GM23338 (cell line): ENCODE measurements at regions not wholly inside any gene's neighbourhood (a gene's known extent, or its start where the extent isn't known, plus 50 kb on each side); places are given as distances from the start of the nearest gene placed in this dataset.

Source experiments
- ATAC-seq: fragments of 200-7000 bp; cut with Tn5 transposase; 3 replicates; pipeline ENCODE4 v1.9.1; 2020
- DNase-seq: peaks from one replicate; pipeline ENCODE4 v3.0.0-alpha.2; 2015; ENCODE audit warnings: low spot score
- H2AFZ ChIP-seq: fragments of 200-600 bp; sonication (generic); 2 replicates; pipeline ENCODE4 v1.8.0; 2016; ENCODE audit warnings: antibody characterized with exemption, mild to moderate bottlenecking, moderate library complexity
- H3F3A ChIP-seq: fragments of 200-600 bp; sonication (generic); replicated peaks from 2 replicates; pipeline ENCODE4 v1.8.0; 2017; ENCODE audit warnings: antibody characterized with exemption, mixed run types, low read depth
- H3K27ac ChIP-seq: fragments of 200-600 bp; sonication (generic); 2 replicates; pipeline ENCODE4 v1.6.1; 2016; ENCODE audit warnings: low read depth
- H3K27me3 ChIP-seq: fragments of 200-600 bp; sonication (generic); 2 replicates; pipeline ENCODE4 v1.8.0; 2016; ENCODE audit warnings: mild to moderate bottlenecking, mixed run types, moderate library complexity; ENCODE audit not compliant: insufficient read depth
- H3K36me3 ChIP-seq: fragments of 200-600 bp; sonication (generic); 2 replicates; pipeline ENCODE4 v1.8.0; 2016; ENCODE audit warnings: mild to moderate bottlenecking; ENCODE audit not compliant: insufficient read depth
- H3K4me1 ChIP-seq: fragments of 200-600 bp; sonication (generic); 2 replicates; pipeline ENCODE4 v1.8.0; 2016; ENCODE audit warnings: mild to moderate bottlenecking, moderate library complexity; ENCODE audit not compliant: insufficient read depth
- H3K4me2 ChIP-seq: fragments of 200-600 bp; sonication (generic); 2 replicates; pipeline ENCODE4 v1.7.1; 2017; ENCODE audit warnings: mixed run types
- H3K4me3 ChIP-seq: fragments of 200-600 bp; sonication (generic); 2 replicates; pipeline ENCODE4 v1.6.1; 2016; ENCODE audit warnings: mixed run types
- H3K79me2 ChIP-seq: fragments of 200-600 bp; sonication (generic); replicated peaks from 2 replicates; pipeline ENCODE4 v1.8.0; 2017; ENCODE audit warnings: mild to moderate bottlenecking; ENCODE audit not compliant: insufficient read depth
- H3K9me2 ChIP-seq: fragments of 200-600 bp; sonication (generic); 2 replicates; pipeline ENCODE4 v1.8.0; 2017; ENCODE audit not compliant: insufficient read depth
- H4K20me1 ChIP-seq: fragments of 200-600 bp; sonication (generic); replicated peaks from 2 replicates; pipeline ENCODE4 v1.8.0; 2017; ENCODE audit warnings: mild to moderate bottlenecking; ENCODE audit not compliant: insufficient read depth
- H3K27ac Mint-ChIP-seq: 2 replicates; pipeline ENCODE4 v1.8.0; 2020; ENCODE audit warnings: inconsistent platforms, mild to moderate bottlenecking, moderate library complexity, mixed read lengths
- H3K27me3 Mint-ChIP-seq: 3 replicates; pipeline ENCODE4 v1.8.0; 2022; ENCODE audit warnings: low read depth, mild to moderate bottlenecking, moderate library complexity, mixed read lengths, inconsistent platforms; ENCODE audit not compliant: insufficient read depth, poor library complexity
- H3K36me3 Mint-ChIP-seq: 3 replicates; pipeline ENCODE4 v1.8.0; 2021; ENCODE audit warnings: low read depth, mild to moderate bottlenecking, inconsistent platforms, moderate library complexity, mixed read lengths
- H3K4me1 Mint-ChIP-seq: 3 replicates; pipeline ENCODE4 v1.8.0; 2020; ENCODE audit warnings: mild to moderate bottlenecking, inconsistent platforms, mixed read lengths
- H3K4me3 Mint-ChIP-seq: 3 replicates; pipeline ENCODE4 v1.8.0; 2021; ENCODE audit warnings: moderate library complexity, mild to moderate bottlenecking, inconsistent platforms, mixed read lengths
- H3K9me3 Mint-ChIP-seq: 3 replicates; pipeline ENCODE4 v1.8.0; 2020; ENCODE audit warnings: moderate library complexity, mild to moderate bottlenecking, inconsistent platforms, mixed read lengths
- CREB1 ChIP-seq: fragments of 250-450 bp; sonication (Bioruptor Pico); IDR thresholded peaks from 2 replicates; pipeline ENCODE4 v1.5.0; 2020; ENCODE audit warnings: low read depth, mild to moderate bottlenecking, moderate library complexity
- CTCF ChIP-seq, 2 experiments: fragments of 200-600 bp in 1 of 2; sonication (generic) in 1 of 2; conservative IDR thresholded peaks; 2 replicates each; pipeline versions ENCODE4 v1.5.1 to v1.6.1; 2016 to 2017; ENCODE audit warnings: antibody characterized with exemption in 2 of 2, low read depth in 2 of 2, mild to moderate bottlenecking in 2 of 2, moderate library complexity in 1 of 2
- ETS1 ChIP-seq: IDR thresholded peaks from 2 replicates; pipeline ENCODE4 v1.6.1; 2016; ENCODE audit warnings: antibody characterized with exemption
- EZH2 ChIP-seq: fragments of 200-600 bp; sonication (generic); IDR thresholded peaks from one replicate; pipeline ENCODE4 v1.8.0; 2017; ENCODE audit warnings: antibody characterized with exemption, mild to moderate bottlenecking, low read depth; ENCODE audit not compliant: unreplicated experiment
- EZH2phosphoT487 ChIP-seq: fragments of 200-600 bp; sonication (generic); IDR thresholded peaks from one replicate; pipeline ENCODE4 v1.8.1; 2018; ENCODE audit warnings: antibody characterized with exemption; ENCODE audit not compliant: unreplicated experiment
- JUNB ChIP-seq: IDR thresholded peaks from one replicate; pipeline ENCODE4 v1.6.1; 2016; ENCODE audit warnings: antibody characterized with exemption; ENCODE audit not compliant: unreplicated experiment
- POLR2AphosphoS5 ChIP-seq: IDR thresholded peaks from 2 replicates; pipeline ENCODE4 v1.6.1; 2016; ENCODE audit warnings: antibody characterized with exemption, low read depth
- REST ChIP-seq: IDR thresholded peaks from one replicate; pipeline ENCODE4 v1.6.1; 2018; ENCODE audit warnings: antibody characterized with exemption; ENCODE audit not compliant: unreplicated experiment
- STAT1 ChIP-seq: IDR thresholded peaks from one replicate; pipeline ENCODE4 v1.6.1; 2016; ENCODE audit warnings: antibody characterized with exemption; ENCODE audit not compliant: unreplicated experiment
- ZNF114 ChIP-seq: fragments of 250-450 bp; sonication (Bioruptor Pico); IDR thresholded peaks from 2 replicates; pipeline ENCODE4 v1.5.0; 2020; ENCODE audit warnings: mild to moderate bottlenecking, moderate library complexity
- ZNF331 ChIP-seq: fragments of 250-450 bp; sonication (Bioruptor Pico); IDR thresholded peaks from 2 replicates; pipeline ENCODE4 v1.5.0; 2020; ENCODE audit warnings: low read depth, mild to moderate bottlenecking, moderate library complexity
- ZNF462 ChIP-seq: fragments of 250-450 bp; sonication (Bioruptor Pico); IDR thresholded peaks from 2 replicates; pipeline ENCODE4 v1.5.0; 2020; ENCODE audit warnings: mild to moderate bottlenecking, moderate library complexity

GRCh38 chr1:88272216-88272615, 411.9 kb upstream of the PKN2 start:
- peaks cover 10% of the 10 kb centered on the region; the same call in 1 of the 2 replicates for H3K4me1 ChIP-seq
- H3K4me3 ChIP-seq: no peak overlapping the region
- no peaks in the 10 kb centered on the region for H3K36me3 ChIP-seq
- Mint-ChIP-seq H3K27ac (no peak overlapping the region), H3K27me3 (no peaks in the 10 kb centered on the region), H3K4me3 (no peak overlapping the region), H3K9me3 (no peaks in the 10 kb centered on the region), H3K4me1 (peaks cover 15% of the 10 kb centered on the region; the same call in 2 of the 3 replicates), H3K36me3 (no peaks in the 10 kb centered on the region)
- TF ChIP-seq POLR2AphosphoS5: no peak
- no peak for TF ChIP-seq CTCF (conservative IDR thresholded peaks at IDR 0.05; ENCODE audit: low read depth in 2 of 2)
- no peak for TF ChIP-seq JUNB
- TF ChIP-seq ETS1: no peak
- TF ChIP-seq EZH2phosphoT487: no peak
- TF ChIP-seq REST: no peak
- no peak for TF ChIP-seq ZNF331 (CRISPR knock-in tag)
- no peak for TF ChIP-seq ZNF114 (CRISPR knock-in tag)
- TF ChIP-seq ZNF462: no peak
- TF ChIP-seq CREB1: no peak
- TF ChIP-seq STAT1: no peak
- TF ChIP-seq EZH2: no peak
- ATAC-seq: no peak
- H4K20me1 ChIP-seq: no peaks in the 10 kb centered on the region
- H3K4me2 ChIP-seq: no peak overlapping the region
- DNase-seq: no peak
- no peaks in the 10 kb centered on the region for H3K79me2 ChIP-seq
- peak overlapping the region; percentile 72; the same call in 1 of the 2 replicates for H2AFZ ChIP-seq
- H3K27ac ChIP-seq: no peak overlapping the region
- H3K27me3 ChIP-seq: no peaks in the 10 kb centered on the region
- no peaks in the 10 kb centered on the region for H3F3A ChIP-seq
- no peaks in the 10 kb centered on the region for H3K9me2 ChIP-seq
